ENCODE measurements at regions not wholly inside any gene's neighbourhood (a gene's known extent, or its start where the extent isn't known, plus 50 kb on each side); places are given as distances from the start of the nearest gene placed in this dataset.

GRCh38 chr10:9895981-9896380 is 1121.7 kb upstream of the CELF2 start:
- no peak overlapping the region for H3K27ac Mint-ChIP-seq
- no peak overlapping the region for H3K4me3 Mint-ChIP-seq
- no peaks in the 10 kb centered on the region for H3K27me3 Mint-ChIP-seq
- intact Hi-C loops (cut with micrococcal nuclease), result no loop called here
- no peaks in the 10 kb centered on the region for H3K36me3 Mint-ChIP-seq (ENCODE audit: low read depth)
- H3K9me3 Mint-ChIP-seq, result no peaks in the 10 kb centered on the region
- no peak for DNase-seq
- H3K4me1 Mint-ChIP-seq, result no peaks in the 10 kb centered on the region

- intact Hi-C loops (cut with micrococcal nuclease), result no loop called here
- Mint-ChIP-seq H3K9me3 (no peaks in the 10 kb centered on the region), H3K27me3 (no peaks in the 10 kb centered on the region), H3K4me1 (no peaks in the 10 kb centered on the region), H3K27ac (no peak overlapping the region), H3K36me3 (ENCODE audit: low read depth) (no peaks in the 10 kb centered on the region), H3K4me3 (no peak overlapping the region)
- DNase-seq, result no peak
Observed at GRCh38 chr10:9898633-9899395, 1118.9 kb upstream of the CELF2 start.

GRCh38 chr10:9900751-9901150 is 1116.9 kb upstream of the CELF2 start:
- no peaks in the 10 kb centered on the region for H3K36me3 Mint-ChIP-seq (ENCODE audit: low read depth)
- no peaks in the 10 kb centered on the region for H3K27me3 Mint-ChIP-seq
- H3K4me1 Mint-ChIP-seq, result no peaks in the 10 kb centered on the region
- H3K4me3 Mint-ChIP-seq, result no peak overlapping the region
- no peaks in the 10 kb centered on the region for H3K9me3 Mint-ChIP-seq
- no peak for DNase-seq
- H3K27ac Mint-ChIP-seq, result no peak overlapping the region
- intact Hi-C loops (cut with micrococcal nuclease), result no loop called here

GRCh38 chr10:9901971-9902370 is 1115.7 kb upstream of the CELF2 start:
- no peak for DNase-seq
- Mint-ChIP-seq H3K4me1 (no peaks in the 10 kb centered on the region), H3K4me3 (no peak overlapping the region), H3K27ac (no peak overlapping the region), H3K36me3 (ENCODE audit: low read depth) (no peaks in the 10 kb centered on the region), H3K9me3 (no peaks in the 10 kb centered on the region), H3K27me3 (no peaks in the 10 kb centered on the region)
- intact Hi-C loops (cut with micrococcal nuclease), result no loop called here

- H3K4me3 Mint-ChIP-seq, result no peak overlapping the region
- intact Hi-C loops (cut with micrococcal nuclease), result no loop called here
- DNase-seq, result no peak
- H3K9me3 Mint-ChIP-seq, result no peaks in the 10 kb centered on the region
- no peaks in the 10 kb centered on the region for H3K36me3 Mint-ChIP-seq (ENCODE audit: low read depth)
- no peaks in the 10 kb centered on the region for H3K27me3 Mint-ChIP-seq
- H3K4me1 Mint-ChIP-seq, result no peaks in the 10 kb centered on the region
- no peak overlapping the region for H3K27ac Mint-ChIP-seq
Observed at GRCh38 chr10:9910446-9910845, 1107.2 kb upstream of the CELF2 start.

- Mint-ChIP-seq H3K27ac (no peak overlapping the region), H3K27me3 (no peaks in the 10 kb centered on the region), H3K36me3 (ENCODE audit: low read depth) (no peaks in the 10 kb centered on the region), H3K4me1 (no peaks in the 10 kb centered on the region), H3K4me3 (no peak overlapping the region), H3K9me3 (no peaks in the 10 kb centered on the region)
- no peak for DNase-seq
- intact Hi-C loops (cut with micrococcal nuclease), result no loop called here
Observed at GRCh38 chr10:9911488-9911887, 1106.2 kb upstream of the CELF2 start.

- no peak for DNase-seq
- intact Hi-C loops (cut with micrococcal nuclease), result no loop called here
- no peak overlapping the region for H3K4me3 Mint-ChIP-seq
- H3K36me3 Mint-ChIP-seq (ENCODE audit: low read depth), result no peaks in the 10 kb centered on the region
- no peaks in the 10 kb centered on the region for H3K27me3 Mint-ChIP-seq
- no peak overlapping the region for H3K27ac Mint-ChIP-seq
- no peaks in the 10 kb centered on the region for H3K4me1 Mint-ChIP-seq
- H3K9me3 Mint-ChIP-seq, result no peaks in the 10 kb centered on the region
Observed at GRCh38 chr10:9913876-9914514, 1103.7 kb upstream of the CELF2 start.

- no peaks in the 10 kb centered on the region for H3K27me3 Mint-ChIP-seq
- no peaks in the 10 kb centered on the region for H3K9me3 Mint-ChIP-seq
- H3K36me3 Mint-ChIP-seq (ENCODE audit: low read depth), result no peaks in the 10 kb centered on the region
- H3K4me1 Mint-ChIP-seq, result no peaks in the 10 kb centered on the region
- H3K27ac Mint-ChIP-seq, result no peak overlapping the region
- no peak overlapping the region for H3K4me3 Mint-ChIP-seq
- DNase-seq, result no peak
- intact Hi-C loops (cut with micrococcal nuclease), result no loop called here
Observed at GRCh38 chr10:9921544-9921943, 1096.1 kb upstream of the CELF2 start.

GRCh38 chr10:9922126-9922870 is 1095.4 kb upstream of the CELF2 start:
- Mint-ChIP-seq H3K36me3 (ENCODE audit: low read depth) (no peaks in the 10 kb centered on the region), H3K27ac (no peak overlapping the region), H3K4me3 (no peak overlapping the region), H3K9me3 (no peaks in the 10 kb centered on the region), H3K4me1 (no peaks in the 10 kb centered on the region), H3K27me3 (no peaks in the 10 kb centered on the region)
- DNase-seq, result no peak
- intact Hi-C loops (cut with micrococcal nuclease), result no loop called here

- Mint-ChIP-seq H3K4me3 (no peak overlapping the region), H3K9me3 (no peaks in the 10 kb centered on the region), H3K27ac (no peak overlapping the region), H3K36me3 (ENCODE audit: low read depth) (no peaks in the 10 kb centered on the region), H3K4me1 (no peaks in the 10 kb centered on the region), H3K27me3 (no peaks in the 10 kb centered on the region)
- intact Hi-C loops (cut with micrococcal nuclease), result no loop called here
- DNase-seq, result no peak
Observed at GRCh38 chr10:9926003-9926402, 1091.7 kb upstream of the CELF2 start.

GRCh38 chr10:9926881-9927280 is 1090.8 kb upstream of the CELF2 start:
- intact Hi-C loops (cut with micrococcal nuclease), result no loop called here
- Mint-ChIP-seq H3K27ac (no peak overlapping the region), H3K4me3 (no peak overlapping the region), H3K36me3 (ENCODE audit: low read depth) (no peaks in the 10 kb centered on the region), H3K9me3 (no peaks in the 10 kb centered on the region), H3K4me1 (no peaks in the 10 kb centered on the region), H3K27me3 (no peaks in the 10 kb centered on the region)
- DNase-seq, result no peak

GRCh38 chr10:9939716-9940115 is 1078.0 kb upstream of the CELF2 start:
- no peak overlapping the region for H3K27ac Mint-ChIP-seq
- intact Hi-C loops (cut with micrococcal nuclease), result no loop called here
- no peaks in the 10 kb centered on the region for H3K27me3 Mint-ChIP-seq
- no peak for DNase-seq
- no peaks in the 10 kb centered on the region for H3K4me1 Mint-ChIP-seq
- H3K4me3 Mint-ChIP-seq, result no peak overlapping the region
- no peaks in the 10 kb centered on the region for H3K36me3 Mint-ChIP-seq (ENCODE audit: low read depth)
- no peaks in the 10 kb centered on the region for H3K9me3 Mint-ChIP-seq

GRCh38 chr10:9944690-9945089 is 1073.0 kb upstream of the CELF2 start:
- intact Hi-C loops (cut with micrococcal nuclease), result no loop called here
- DNase-seq, result no peak
- H3K4me1 Mint-ChIP-seq, result no peaks in the 10 kb centered on the region
- H3K36me3 Mint-ChIP-seq (ENCODE audit: low read depth), result no peaks in the 10 kb centered on the region
- no peaks in the 10 kb centered on the region for H3K9me3 Mint-ChIP-seq
- H3K4me3 Mint-ChIP-seq, result no peak overlapping the region
- H3K27me3 Mint-ChIP-seq, result no peaks in the 10 kb centered on the region
- H3K27ac Mint-ChIP-seq, result no peak overlapping the region

GRCh38 chr10:9950070-9950469 is 1067.6 kb upstream of the CELF2 start:
- Mint-ChIP-seq H3K4me3 (no peak overlapping the region), H3K4me1 (no peaks in the 10 kb centered on the region)
- no peak for DNase-seq

More at GRCh38 chr10:9950070-9950469, 1067.6 kb upstream of the CELF2 start:
- intact Hi-C loops (cut with micrococcal nuclease), result no loop called here
- Mint-ChIP-seq H3K27me3 (no peaks in the 10 kb centered on the region), H3K36me3 (ENCODE audit: low read depth) (no peaks in the 10 kb centered on the region), H3K9me3 (no peaks in the 10 kb centered on the region), H3K27ac (no peak overlapping the region)

All from activated CD4-positive, alpha-beta T cell treated with anti-CD3 and anti-CD28 coated beads, Interleukin-2, amount 10 ng/mL, durations not matched to agents 24 days and 14 days (primary cell).